RWPE1 (cell line): ENCODE measurements at regions not wholly inside any gene's neighbourhood (a gene's known extent, or its start where the extent isn't known, plus 50 kb on each side); places are given as distances from the start of the nearest gene placed in this dataset.
"Not testable (repeated sequence)": the region's sequence is repeated elsewhere in the genome, so short reads cannot be mapped to it uniquely, and the experiment has no call there.

Experiments used
- CTCF ChIA-PET: fragments of 350-600 bp; sonication (Branson Sonifier 250); formaldehyde crosslinking; extraction: SDS; loops from one replicate; lab custom pipeline; 2021; lab: Yijun Ruan, JAX
- POLR2A ChIA-PET: fragments of 400-600 bp; formaldehyde crosslinking; extraction: SDS; loops from one replicate; lab custom pipeline; 2020; ENCODE audit warnings: antibody characterized with exemption; ENCODE audit not compliant: low non-redundant PET; lab: Yijun Ruan, JAX
- DNase-seq: peaks from one replicate; pipeline ENCODE4 v3.0.0; 2012; ENCODE audit warnings: low spot score
- H3K27ac ChIP-seq: fragments of 450-650 bp; 2 replicates; pipeline ENCODE4 v1.5.1; 2017
- TF ChIP-seq, protein P1 (sequence below): fragments of 450-650 bp; conservative IDR thresholded peaks from 2 replicates; pipeline ENCODE4 v1.5.1; 2017; ENCODE audit warnings: low read depth, mild to moderate bottlenecking

GRCh38 chr16:52680993-52681392 lies 134.1 kb upstream of the TOX3 start:
- no peak overlapping the region for H3K27ac ChIP-seq
- ChIA-PET POLR2A (no interaction called here), CTCF (no interaction called here)
- TF ChIP-seq, protein P1, sequence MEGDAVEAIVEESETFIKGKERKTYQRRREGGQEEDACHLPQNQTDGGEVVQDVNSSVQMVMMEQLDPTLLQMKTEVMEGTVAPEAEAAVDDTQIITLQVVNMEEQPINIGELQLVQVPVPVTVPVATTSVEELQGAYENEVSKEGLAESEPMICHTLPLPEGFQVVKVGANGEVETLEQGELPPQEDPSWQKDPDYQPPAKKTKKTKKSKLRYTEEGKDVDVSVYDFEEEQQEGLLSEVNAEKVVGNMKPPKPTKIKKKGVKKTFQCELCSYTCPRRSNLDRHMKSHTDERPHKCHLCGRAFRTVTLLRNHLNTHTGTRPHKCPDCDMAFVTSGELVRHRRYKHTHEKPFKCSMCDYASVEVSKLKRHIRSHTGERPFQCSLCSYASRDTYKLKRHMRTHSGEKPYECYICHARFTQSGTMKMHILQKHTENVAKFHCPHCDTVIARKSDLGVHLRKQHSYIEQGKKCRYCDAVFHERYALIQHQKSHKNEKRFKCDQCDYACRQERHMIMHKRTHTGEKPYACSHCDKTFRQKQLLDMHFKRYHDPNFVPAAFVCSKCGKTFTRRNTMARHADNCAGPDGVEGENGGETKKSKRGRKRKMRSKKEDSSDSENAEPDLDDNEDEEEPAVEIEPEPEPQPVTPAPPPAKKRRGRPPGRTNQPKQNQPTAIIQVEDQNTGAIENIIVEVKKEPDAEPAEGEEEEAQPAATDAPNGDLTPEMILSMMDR = no peak
- no peak for DNase-seq

- CTCF ChIA-PET = no interaction called here
- DNase-seq = no peak
- POLR2A ChIA-PET = no interaction called here
- no peak overlapping the region for H3K27ac ChIP-seq
- TF ChIP-seq, protein P1 = no peak
Measured at GRCh38 chr16:52677501-52677900, 130.6 kb upstream of the TOX3 start.

DNA sequence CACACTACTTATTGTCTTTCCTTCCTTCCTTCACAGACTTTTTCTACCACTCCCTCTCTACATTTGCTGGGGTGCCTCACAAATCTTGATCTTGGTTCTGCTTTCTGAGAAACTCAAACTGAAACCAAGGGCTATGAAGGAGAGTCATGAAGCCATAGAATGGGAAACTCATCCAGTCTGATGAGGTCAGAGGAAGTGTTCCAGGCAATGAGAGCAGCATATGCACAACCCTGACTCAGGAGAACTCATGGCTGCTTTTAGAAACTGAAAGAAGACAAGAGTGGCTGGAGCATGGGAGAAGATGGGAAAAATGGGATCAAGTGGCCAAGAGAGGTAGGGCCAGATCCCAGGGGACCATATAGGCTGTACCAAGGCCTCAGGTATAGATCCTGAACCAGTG lies 130.0 kb upstream of the TOX3 start:
- TF ChIP-seq, protein P1 = no peak
- no peak for DNase-seq
- no peak overlapping the region for H3K27ac ChIP-seq
- POLR2A ChIA-PET = no interaction called here
- CTCF ChIA-PET = no interaction called here

DNA sequence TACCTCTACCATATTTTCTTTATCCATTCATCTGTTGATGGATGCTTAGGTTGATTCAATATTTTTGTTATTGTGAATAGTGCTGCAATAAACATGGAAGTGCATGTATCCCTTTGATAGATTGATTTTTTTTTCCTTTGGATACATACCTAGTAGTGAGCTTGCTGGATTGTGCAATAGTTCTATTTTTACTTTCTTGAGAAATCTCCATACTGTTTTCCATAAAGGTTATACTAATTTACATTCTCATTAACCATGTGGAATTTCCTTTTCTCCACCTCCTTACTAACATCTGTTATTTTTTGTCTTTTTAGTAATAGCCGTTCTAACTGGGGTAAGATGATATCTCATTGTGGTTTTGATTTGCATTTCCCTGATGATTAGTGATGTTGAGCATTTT lies 124.6 kb upstream of the TOX3 start:
- TF ChIP-seq, protein P1 = no peak
- POLR2A ChIA-PET = no interaction called here
- CTCF ChIA-PET = no interaction called here
- DNase-seq = no peak
- no peak overlapping the region for H3K27ac ChIP-seq

DNA sequence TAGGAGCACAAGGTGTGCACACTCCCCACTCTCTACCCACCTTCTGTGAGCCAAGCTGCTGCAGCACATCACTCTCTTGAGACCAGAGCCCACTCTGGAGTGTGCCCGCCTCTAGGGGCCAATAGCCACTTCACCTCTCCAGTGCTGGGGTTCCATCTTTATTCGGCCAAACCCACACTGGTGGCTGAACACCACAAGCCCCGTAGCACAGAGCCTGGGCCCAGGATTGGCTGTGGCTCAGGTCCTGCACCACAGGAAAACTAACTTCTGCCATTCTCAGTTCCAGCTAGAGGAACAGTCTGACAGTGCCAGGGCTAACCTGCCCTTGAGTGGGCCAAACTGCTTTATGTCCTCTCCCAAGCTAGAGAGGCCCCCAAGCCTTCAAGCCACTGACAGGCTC lies 111.0 kb upstream of the TOX3 start:
- ChIA-PET CTCF (no interaction called here), POLR2A (no interaction called here)
- TF ChIP-seq, protein P1 = no peak
- H3K27ac ChIP-seq = no peak overlapping the region
- no peak for DNase-seq

- DNase-seq, H3K27ac ChIP-seq, POLR2A ChIA-PET, CTCF ChIA-PET: not testable (repeated sequence)
Measured at GRCh38 chr16:52655916-52656315, 109.0 kb upstream of the TOX3 start.

GRCh38 chr16:52655156-52655555 lies 108.2 kb upstream of the TOX3 start:
- CTCF ChIA-PET, H3K27ac ChIP-seq, POLR2A ChIA-PET, DNase-seq: not testable (repeated sequence)

- CTCF ChIA-PET = interaction anchor here (0.6 kb wide), 1 partner anchor 508 kb away, joined by 4 read pairs; no protein-coding TSS in a partner anchor
- H3K27ac ChIP-seq = no peak overlapping the region
- TF ChIP-seq, protein P1 = no peak
- POLR2A ChIA-PET = no interaction called here
- DNase-seq = no peak
Measured at GRCh38 chr16:52652033-52652432, 105.1 kb upstream of the TOX3 start.
